ENCODE measurements at regions not wholly inside any gene's neighbourhood (a gene's known extent, or its start where the extent isn't known, plus 50 kb on each side); places are given as distances from the start of the nearest gene placed in this dataset.
"Not testable (repeated sequence)": the region's sequence is repeated elsewhere in the genome, so short reads cannot be mapped to it uniquely, and the experiment has no call there.

DNA sequence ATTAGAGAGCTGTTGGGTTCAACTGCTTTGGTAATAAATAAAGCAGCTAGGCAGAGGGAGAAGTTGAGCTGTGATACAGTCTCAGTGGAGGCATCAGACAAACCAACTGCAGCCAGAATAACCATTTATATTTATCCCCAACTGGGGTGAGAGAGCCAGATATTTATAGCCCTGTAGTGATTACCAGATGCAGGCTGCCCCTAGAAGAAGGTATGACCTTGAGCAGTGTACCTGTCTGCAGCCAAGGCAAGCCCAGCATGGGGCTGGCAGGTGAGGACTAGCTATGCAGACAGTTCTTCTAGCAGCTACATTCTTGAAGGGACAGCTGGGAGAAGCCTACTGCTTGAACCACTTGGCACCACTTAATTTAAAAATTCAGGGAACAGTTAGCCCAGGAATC is 144.4 kb upstream of the EPHA3 start:
- no peak for FAIRE-seq

DNA sequence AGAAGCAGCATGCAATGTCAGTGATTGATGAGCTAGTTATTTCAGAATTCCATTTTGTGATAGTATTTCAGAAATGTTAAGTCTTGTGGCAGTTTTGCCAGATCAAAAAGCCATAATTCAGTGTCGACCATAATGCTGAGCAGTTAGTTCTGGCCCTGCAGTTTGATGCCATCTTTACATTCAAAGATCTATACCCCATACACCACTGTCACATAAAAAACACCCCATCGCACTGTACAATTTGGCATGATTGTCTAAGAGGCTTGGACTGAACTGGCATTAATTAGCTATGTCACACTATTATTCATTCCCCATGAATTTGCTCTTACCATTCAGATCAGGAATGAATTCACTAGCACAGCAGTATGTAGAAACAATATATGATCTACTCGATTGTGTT is 127.7 kb upstream of the EPHA3 start:
- no peak for FAIRE-seq

DNA sequence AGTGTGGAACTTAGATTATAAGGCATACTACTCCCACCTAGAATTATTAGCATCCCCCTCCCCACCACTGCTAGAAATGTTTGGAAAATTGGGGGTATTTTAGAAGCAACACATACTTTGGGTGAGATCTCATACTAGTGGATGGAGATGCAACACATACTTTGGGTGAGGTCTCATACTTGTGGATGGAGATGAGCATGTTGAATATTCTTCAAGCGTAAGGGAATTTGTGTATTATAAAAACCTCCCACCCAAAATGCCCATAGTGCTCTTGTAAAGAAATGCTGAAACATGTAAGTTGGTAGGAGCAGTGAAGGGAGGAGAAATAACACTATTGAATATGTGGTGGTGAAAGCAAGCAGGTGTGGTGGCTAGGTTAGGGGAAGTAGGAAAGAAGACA is 124.0 kb upstream of the EPHA3 start:
- no peak for FAIRE-seq

DNA sequence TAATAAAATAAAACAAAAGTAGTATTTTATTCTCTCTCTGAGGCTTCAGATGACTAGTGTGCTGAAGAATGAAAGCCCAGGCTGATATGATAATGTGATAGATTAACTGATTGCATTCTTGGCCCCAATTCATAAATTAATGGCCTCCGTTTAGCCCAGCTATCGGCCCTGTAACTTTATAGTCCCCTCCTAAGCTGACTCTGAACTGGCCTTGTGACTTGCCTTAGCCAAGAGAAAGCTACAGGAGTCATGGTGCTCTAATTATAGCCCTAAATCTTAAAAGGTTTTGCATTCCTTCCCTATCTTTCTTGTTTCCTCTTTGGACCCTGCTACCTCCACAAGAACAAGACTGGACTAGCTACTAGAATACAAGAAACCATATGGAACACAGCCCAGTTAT is 123.2 kb upstream of the EPHA3 start:
- no peak for FAIRE-seq

DNA sequence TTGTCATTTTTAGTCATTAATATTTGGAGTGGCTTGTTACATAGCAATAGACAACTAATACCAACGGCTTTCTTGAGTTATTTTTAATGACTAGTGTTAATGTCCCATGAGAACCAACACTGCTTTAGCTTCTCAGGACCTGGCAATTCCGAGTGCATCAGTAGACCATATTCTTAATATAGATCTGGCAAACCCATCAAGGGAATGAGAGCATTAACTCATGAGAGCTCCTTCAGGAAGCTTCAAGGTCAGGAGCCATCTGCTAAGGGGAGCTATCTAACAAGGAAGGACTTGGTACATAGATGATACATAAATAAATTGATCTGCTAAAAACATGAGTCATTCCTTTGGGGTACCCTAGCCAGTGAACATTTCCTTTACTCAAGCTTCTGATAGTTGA is 122.6 kb upstream of the EPHA3 start:
- FAIRE-seq, result no peak

DNA sequence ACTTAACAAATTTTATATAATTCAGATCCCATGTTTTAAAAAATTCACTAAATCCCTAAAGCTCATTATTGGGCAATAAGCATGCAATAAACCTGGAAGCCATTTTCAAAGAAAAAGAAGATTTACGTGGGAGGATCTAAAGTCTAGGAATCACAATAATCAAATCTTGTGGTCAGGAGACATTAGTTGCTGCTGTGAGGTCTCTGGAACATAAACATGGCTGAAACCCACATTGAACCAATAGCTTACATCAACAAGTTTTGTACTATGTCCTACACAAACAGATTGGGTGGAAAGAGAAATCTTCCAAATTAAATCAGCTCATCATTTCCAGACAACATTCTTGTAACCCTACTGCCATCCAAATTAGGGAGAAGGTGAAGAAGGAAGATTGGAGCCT is 121.9 kb upstream of the EPHA3 start:
- no peak for FAIRE-seq

DNA sequence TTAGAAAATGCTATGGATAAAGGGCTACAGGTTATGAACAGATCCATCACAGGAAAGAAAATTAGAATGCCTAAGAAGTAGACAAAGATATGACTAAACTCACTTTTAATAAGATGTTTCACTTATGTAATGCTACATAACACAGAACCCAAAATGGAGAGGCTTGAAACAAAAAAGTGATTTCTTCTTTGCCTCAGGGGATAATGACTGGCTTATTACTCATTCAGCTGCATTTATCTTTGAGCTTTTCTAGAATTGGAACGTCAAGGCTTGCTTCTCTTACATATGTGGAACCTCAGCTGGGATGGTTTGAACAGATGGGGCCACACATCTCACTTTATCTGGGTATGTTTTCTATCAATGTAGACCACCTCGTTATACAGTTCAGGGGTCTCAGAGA is 120.6 kb upstream of the EPHA3 start:
- no peak for FAIRE-seq

DNA sequence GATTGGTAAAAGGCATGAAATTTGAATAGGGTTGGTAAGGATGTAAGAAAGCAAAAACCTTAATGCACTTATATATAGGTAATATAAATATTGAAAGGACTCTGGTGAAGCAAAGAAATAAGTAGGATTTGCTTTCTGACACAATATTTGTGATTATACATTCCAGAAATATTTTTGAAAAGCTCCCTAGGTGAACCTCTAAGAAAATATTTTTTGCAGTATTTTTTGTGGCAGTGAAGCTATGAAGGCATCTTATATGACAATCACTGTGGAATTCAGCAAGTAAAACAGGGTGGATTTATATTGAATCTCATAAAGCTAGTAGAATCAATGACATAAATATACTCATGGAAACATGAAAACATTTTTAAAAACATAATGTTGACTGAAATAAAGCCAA is 119.6 kb upstream of the EPHA3 start:
- no peak for FAIRE-seq

DNA sequence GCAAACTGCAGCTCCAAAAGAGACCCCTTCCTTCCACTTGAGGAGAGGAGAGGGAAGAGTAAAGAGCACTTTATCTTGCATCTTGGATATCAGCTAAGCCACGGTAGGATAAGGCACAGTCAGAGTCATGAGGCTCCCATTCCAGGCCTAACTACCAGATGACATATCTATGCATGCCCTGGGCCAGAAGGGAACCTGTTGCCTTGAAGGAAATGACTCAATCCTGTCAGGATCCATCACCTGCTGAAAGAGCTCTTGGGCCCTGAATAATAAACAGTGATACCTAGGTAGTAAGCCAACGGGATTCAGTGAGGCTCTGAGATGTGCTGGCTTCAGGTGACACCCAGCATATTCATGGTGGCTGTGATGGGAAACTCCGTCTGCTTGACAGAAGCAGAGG is 118.5 kb upstream of the EPHA3 start:
- no peak for FAIRE-seq

DNA sequence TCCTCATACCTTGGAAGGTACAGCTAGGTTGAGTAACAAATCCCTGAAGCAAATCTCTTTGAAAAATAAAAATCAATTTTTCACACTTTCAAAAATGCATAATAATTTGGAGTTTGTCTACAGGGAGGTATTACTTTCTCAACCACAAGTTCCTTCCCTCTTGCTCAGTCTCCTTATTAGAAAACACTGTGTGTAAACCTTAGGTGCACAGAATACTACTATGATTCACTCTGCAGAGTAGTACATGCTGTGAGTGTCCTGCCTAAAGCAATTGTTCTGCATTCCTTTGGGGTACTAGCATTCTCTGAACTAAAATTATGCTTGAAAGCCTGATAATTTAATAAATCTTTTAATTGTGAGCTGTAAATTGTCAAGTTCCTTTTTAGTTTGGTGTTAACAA is 115.9 kb upstream of the EPHA3 start:
- no peak for FAIRE-seq

DNA sequence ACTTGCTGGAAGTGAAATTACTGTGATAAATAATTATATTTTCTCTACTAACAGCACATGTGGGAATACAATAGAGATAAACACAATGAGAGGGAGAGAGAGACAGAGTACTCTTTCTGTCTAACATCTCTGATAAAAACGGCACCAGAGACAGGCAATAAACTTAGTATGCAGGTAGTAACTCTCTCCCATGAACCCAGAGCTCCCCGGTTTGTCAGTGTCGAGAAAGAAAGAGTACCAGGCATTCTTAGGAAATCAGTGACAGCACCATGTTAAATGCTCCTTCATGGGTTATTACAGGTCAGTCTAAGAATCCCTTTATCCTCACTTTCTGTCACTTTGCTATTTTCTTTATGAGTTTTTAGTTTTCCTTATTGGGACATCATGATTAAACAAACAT is 110.7 kb upstream of the EPHA3 start:
- no peak for FAIRE-seq

DNA sequence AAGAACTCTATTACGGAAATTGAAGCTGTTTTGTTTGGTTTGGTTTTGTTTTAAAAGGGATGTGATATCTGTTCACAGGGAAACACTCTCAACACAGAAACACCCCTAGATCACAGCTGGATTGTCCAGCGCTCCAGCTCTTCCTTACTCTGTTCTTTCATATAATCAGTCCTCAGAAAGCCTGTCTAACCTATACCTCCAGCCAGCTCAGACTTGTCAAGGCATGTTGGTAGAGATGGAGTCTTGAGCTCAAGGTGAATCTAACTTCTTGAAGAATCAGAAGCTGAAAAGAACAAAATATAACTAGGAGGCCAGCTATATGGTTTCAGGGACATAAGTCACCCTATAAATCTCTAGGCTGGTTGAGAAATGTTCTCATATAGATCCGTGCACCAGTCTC is 110.2 kb upstream of the EPHA3 start:
- no peak for FAIRE-seq

DNA sequence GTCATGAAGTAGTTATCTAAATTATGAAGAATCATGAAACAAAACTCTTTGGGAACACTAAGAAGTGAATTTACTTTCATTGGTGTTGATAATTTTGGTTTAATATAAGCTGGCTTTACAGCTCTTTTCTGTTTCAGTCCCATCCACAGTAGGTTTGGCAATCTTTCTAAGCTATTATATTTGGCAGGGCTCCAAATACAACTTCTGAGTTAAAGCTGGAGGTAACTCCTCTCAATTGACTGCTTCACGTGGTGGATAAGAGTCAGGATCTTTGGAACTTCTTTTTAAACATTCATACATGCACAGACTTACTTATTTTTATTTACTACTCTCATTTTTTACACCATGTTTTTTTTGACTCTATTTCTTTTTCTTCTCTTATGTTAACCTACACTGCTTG is 106.5 kb upstream of the EPHA3 start:
- FAIRE-seq, result no peak

DNA sequence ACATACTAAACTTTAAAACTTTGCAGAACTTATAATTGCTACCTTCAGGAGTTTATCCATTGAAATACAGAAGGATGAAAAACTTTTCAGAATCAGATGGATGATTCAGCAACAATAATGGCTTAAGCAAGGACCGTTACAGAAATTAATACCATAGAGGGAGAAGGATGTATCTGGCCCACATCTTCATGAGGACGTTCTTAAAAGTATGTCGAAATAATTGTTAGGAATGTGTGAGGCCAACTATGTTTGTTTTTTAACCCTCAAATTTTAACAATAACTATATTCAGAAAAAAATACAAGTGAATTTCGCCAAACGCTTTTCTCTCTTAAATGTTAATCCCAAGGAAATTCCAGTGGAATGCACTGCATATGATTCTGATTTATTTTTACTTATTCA is 105.2 kb upstream of the EPHA3 start:
- no peak for FAIRE-seq

DNA sequence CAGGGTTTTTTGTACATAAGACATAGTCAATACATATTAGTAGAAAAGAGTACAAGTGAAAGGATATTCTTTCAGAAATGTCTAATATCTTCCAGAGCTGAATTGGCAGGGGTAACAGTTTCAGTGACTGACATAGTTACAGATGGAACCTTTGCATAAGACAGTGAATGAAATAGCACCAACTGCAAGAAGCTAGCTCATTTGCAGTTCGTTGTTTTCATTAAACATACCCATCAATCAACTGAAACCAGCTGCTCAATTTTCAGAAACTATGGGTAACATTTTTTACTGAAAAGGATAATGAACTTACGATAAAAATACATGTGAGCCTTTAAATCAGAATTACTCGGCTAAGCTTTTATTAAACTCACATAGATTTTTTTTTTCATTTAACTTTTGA is 93.9 kb upstream of the EPHA3 start:
- FAIRE-seq, result no peak

DNA sequence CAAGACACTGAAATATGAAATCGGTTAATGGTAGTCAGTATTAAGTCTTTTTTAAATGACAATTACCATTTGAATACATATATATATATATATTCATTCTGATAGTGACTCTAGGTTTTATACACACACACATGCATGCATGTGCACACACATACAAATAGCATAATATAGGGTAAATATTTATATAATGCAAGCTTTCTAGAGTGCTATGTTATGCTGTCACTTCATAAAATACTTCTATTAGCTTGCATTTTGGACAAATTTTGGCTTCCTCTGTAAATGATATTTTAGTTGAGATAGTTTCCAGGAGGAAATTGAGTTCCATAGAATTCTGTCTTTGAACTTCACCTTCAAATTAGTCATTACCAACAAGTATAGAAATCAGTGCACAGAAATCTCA is 89.9 kb upstream of the EPHA3 start:
- no peak for FAIRE-seq

DNA sequence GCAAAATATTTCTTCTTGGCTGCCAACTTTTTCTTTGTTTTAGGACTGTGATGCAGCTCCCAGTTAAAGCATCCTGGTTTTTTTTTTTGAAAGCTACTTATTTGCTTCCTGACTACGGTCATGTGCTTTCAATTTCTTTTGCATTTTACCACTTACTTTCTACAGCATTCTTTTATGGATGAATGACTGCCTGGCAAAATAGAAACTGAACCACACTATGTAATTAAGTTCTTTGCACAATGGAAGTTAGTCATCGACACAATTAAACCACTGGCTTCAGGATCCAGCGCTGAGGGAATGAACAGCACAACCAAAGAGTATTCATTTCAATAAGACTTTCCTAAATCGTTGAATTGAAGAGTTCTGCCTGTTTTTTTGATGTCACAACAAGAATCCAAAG is 82.2 kb upstream of the EPHA3 start:
- no peak for FAIRE-seq

DNA sequence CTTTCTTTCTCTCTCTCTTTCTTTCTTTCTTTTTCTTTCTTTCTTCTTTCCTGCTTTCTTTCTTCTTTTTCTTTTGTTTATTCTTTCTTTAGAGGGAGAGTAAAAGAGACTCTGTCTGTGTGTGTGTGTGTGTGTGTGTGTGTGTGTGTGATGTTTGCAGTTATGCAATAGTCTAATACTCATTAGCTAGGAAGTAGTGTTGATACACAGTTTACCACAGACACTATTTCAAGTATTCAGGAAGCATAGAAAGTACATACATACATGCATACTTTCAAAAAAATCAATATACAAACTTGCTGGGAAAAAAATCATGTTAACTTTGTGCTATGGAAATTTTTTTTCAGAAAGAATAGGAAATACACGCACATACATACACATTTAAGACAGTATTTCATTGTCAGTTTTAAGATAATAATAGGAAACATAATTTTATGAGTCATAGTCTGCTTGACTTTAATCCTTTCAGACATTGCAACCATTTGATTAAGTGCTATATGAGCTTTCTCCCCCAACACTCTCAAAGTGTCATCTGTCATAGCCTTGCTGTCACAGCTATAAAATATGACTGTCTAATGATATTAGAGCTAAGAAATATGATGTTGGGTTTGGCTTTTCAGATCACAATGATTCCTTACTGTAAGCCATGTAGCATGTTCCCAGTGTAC is 74.9 kb upstream of the EPHA3 start:
- no peak for FAIRE-seq

DNA sequence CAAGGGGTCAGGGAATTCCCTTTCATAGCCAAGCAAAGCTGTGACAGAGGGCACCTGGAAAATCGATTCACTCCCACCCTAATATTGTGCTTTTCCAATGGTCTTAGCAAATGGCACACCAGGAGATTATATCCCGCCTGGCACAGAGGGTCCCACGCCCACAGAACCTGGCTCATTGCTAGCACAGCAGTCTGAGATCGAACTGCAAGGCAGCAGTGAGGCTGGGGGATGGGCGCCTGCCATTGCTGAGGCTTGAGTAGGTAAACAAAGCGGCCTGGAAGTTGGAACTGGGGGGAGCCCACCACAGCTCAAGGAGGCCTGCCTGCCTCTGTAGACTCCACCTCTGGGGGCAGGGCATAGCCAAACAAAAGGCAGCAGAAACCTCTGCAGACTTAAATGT is 72.7 kb upstream of the EPHA3 start:
- not testable (repeated sequence) for FAIRE-seq

DNA sequence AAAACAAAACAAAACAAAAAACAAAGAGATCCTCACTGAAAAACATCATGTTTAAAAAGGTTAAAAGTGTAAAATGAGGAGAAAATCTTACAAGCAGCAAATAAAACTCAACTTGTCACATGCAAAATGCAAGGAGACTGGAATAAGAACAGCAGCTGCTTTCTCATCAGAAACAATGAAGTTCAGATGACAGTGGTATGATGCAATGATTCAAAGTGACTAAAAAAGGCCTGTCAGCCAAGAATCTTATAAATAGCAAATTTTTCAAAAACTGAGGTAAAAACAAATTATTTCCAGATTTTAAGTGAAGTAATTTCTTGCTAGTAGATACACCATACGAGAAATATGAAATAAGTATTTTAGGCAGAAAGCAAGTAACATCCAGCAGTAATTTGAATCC is 68.6 kb upstream of the EPHA3 start:
- FAIRE-seq, result no peak

DNA sequence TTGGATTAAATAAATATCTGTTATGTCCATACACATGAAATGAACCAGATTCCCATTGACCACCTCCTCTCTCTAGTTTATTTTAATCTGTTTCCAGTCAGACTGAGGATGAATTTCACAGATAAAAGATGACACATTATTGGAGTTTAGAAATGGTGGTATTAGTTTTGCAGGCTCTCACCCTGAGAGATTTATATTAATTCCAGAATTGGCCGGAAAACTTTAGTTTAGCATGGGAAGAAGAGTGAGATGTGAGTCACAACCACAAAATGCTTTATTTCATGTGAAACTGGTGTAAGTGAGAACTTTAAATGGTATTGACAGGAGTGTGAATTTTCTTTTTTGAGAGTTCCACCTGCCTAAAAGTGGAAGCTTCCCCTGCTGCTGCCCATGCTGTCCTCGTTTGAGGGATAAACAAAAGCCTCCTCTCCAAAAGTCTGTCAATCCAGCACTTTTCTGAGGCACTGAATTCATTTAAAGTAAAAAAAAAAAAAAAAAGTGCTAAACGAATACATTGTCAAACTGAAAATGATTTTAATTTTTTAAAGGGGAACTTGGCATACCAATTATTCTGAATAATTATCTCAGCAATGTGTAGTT is 65.1 kb upstream of the EPHA3 start:
- no peak for FAIRE-seq

DNA sequence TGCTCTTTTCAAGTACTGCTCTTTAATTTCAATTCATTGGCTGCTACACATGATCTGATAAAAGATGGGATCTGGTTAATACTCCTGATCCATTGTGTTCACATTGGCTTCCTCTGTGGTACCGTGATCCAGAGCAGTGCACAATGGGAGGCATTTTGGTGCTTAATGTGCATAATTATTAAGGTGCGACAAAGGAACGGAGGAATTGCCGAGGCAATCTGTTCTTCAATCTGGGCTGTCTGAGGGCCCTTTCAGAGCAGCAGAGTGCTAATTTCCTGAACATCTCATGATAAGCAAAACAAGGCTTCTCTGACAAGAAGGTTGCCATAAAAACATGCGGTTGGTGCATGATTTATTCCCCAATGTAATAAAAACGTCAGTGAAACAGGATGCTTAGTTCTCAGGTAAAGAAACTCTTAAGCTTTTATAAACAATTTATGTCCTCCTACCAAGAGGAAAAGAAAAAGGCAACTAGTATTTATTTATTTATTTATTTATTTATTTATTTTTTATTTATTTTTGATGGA is 64.0 kb upstream of the EPHA3 start:
- FAIRE-seq, result no peak

DNA sequence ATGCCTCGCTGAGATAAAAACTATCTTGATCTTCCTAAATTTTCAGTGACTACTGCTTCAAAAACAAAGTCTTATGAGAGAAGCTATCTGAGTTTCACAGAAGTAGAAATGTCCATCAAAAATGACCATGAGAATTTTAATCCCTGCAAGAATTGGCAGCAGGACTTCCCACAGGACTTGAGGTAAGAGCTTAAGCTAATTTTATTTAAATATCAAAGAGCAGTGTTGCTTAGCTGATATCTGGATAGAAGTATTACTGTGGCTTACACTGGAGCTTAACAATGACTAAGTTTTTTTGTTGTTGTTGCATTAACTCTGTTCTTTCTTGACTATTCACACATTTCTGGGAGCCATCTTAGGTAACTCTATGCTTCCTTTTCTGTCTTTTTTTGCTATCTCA is 60.8 kb upstream of the EPHA3 start:
- FAIRE-seq, result no peak

DNA sequence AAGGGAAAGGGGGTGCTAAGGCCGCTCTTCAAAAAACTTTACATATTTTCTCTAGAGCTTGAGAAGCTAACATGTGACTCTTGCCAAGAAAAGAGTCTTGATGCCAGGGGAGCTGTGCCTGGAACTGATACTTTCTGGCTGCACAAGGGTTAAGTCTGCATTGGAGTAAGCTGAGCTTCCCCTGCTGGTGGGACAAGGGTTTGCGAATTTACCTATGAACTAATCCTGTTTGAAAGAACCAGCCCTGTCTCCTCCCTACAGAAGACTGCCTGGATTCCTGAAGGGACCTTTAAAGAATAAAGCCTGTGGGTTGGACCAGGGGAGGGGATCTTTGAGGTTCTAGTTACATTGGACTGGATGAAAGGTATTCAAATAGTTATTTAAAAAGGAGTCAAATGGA is 58.3 kb upstream of the EPHA3 start:
- FAIRE-seq, result no peak

DNA sequence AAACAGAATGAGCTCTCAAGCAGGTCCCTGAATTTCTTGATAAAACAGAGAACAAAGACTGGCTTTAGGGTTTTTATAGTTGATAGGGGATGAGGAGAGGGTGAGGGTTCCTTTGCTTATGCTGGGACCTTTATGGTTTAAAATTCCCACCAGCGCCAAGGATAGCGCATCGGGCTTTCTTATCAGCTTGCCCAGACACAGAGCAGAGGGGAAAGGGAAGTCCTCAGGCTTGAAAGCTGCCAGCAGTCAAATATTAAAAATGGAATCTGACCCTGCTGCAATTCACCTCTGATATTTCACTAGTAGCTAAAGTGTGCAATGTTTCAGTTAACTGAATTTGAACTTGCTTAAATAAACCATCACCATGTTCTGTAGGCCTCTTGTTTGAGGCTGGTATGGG is 55.0 kb upstream of the EPHA3 start:
- no peak for FAIRE-seq

Measured in endometrium (tissue), 2 donors.